ENCODE measurements at regions not wholly inside any gene's neighbourhood (a gene's known extent, or its start where the extent isn't known, plus 50 kb on each side); places are given as distances from the start of the nearest gene placed in this dataset.

DNA sequence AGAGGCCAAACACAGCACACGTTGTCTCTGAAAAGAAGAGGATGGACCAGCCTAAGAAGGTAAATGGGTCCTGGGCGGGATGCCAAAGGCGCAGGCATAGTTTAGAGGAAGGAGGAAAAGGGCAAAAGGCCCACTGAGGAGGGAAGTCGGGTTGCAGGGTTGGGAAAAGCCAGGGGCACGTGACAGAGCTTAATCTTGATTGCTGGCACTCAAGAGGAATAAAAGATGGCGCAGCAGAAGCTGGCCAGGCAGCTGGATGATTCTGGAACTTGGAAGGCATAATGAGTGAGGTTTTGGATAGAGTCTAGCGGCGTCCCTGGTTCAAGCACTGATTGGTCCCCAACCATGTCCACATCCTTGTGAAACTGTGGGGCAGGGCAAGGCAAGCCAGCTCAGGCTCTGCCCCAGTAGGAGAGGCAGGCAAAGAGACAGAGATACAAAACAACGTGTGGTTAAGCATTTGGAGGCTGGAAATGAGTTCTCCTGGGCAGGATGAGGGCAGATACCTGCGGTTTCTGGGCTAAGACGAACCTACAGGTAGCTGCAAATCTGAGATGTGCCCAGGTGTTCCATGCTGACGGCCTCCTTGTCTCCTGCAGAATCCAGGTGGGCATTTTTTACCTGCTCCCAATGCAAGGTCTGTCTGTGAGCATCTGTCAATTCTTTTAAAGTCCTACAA lies 52.7 kb upstream of the CIBAR2 start:
- TF ChIP-seq, protein P1, sequence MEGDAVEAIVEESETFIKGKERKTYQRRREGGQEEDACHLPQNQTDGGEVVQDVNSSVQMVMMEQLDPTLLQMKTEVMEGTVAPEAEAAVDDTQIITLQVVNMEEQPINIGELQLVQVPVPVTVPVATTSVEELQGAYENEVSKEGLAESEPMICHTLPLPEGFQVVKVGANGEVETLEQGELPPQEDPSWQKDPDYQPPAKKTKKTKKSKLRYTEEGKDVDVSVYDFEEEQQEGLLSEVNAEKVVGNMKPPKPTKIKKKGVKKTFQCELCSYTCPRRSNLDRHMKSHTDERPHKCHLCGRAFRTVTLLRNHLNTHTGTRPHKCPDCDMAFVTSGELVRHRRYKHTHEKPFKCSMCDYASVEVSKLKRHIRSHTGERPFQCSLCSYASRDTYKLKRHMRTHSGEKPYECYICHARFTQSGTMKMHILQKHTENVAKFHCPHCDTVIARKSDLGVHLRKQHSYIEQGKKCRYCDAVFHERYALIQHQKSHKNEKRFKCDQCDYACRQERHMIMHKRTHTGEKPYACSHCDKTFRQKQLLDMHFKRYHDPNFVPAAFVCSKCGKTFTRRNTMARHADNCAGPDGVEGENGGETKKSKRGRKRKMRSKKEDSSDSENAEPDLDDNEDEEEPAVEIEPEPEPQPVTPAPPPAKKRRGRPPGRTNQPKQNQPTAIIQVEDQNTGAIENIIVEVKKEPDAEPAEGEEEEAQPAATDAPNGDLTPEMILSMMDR (IDR thresholded peaks at IDR 0.05): no peak
- TF ChIP-seq POLR2A (IDR thresholded peaks at IDR 0.05): no peak
